ENCODE measurements at regions not wholly inside any gene's neighbourhood (a gene's known extent, or its start where the extent isn't known, plus 50 kb on each side); places are given as distances from the start of the nearest gene placed in this dataset.

GRCh38 chr4:130214268-130214667 lies 1118.3 kb downstream of the C4orf33 start:
- no peak for DNase-seq

- DNase-seq: peak; percentile 64
Measured at GRCh38 chr4:130233377-130234047, 1137.6 kb downstream of the C4orf33 start.

- DNase-seq: no peak
Measured at GRCh38 chr4:130238121-130238520, 1142.2 kb downstream of the C4orf33 start.

- no peak for DNase-seq
Measured at GRCh38 chr4:130249002-130249401, 1153.0 kb downstream of the C4orf33 start.

- no peak for DNase-seq
Measured at GRCh38 chr4:130257271-130257670, 1161.3 kb downstream of the C4orf33 start.

GRCh38 chr4:130266814-130267213 lies 1170.9 kb downstream of the C4orf33 start:
- DNase-seq: no peak

- DNase-seq: no peak
Measured at GRCh38 chr4:130288576-130288975, 1192.6 kb downstream of the C4orf33 start.

GRCh38 chr4:130293692-130294091 lies 1197.7 kb downstream of the C4orf33 start:
- DNase-seq: no peak

GRCh38 chr4:130296448-130296847 lies 1200.5 kb downstream of the C4orf33 start:
- DNase-seq: no peak

- DNase-seq: no peak
Measured at GRCh38 chr4:130306566-130306965, 1210.6 kb downstream of the C4orf33 start.

- DNase-seq: no peak
Measured at GRCh38 chr4:130309221-130309620, 1213.3 kb downstream of the C4orf33 start.

- no peak for DNase-seq
Measured at GRCh38 chr4:130322439-130322838, 1226.5 kb downstream of the C4orf33 start.

GRCh38 chr4:130329036-130329435 lies 1233.1 kb downstream of the C4orf33 start:
- DNase-seq: no peak

- no peak for DNase-seq
Measured at GRCh38 chr4:130333241-130333759, 1237.3 kb downstream of the C4orf33 start.

- no peak for DNase-seq
Measured at GRCh38 chr4:130335417-130336194, 1239.7 kb downstream of the C4orf33 start.

GRCh38 chr4:130336585-130337217 lies 1240.7 kb downstream of the C4orf33 start:
- peak; percentile 18 for DNase-seq

GRCh38 chr4:130338851-130339250 lies 1242.9 kb downstream of the C4orf33 start:
- DNase-seq: no peak

GRCh38 chr4:130349745-130350144 lies 1253.8 kb downstream of the C4orf33 start:
- no peak for DNase-seq

GRCh38 chr4:130356873-130357272 lies 1260.9 kb downstream of the C4orf33 start:
- no peak for DNase-seq

GRCh38 chr4:130359542-130359941 lies 1263.6 kb downstream of the C4orf33 start:
- no peak for DNase-seq

- no peak for DNase-seq
Measured at GRCh38 chr4:130361616-130362015, 1265.7 kb downstream of the C4orf33 start.

GRCh38 chr4:130368668-130369067 lies 1272.7 kb downstream of the C4orf33 start:
- DNase-seq: no peak

GRCh38 chr4:130393231-130393630 lies 1297.3 kb downstream of the C4orf33 start:
- no peak for DNase-seq

- DNase-seq: no peak
Measured at GRCh38 chr4:130393642-130394041, 1297.7 kb downstream of the C4orf33 start.

Measured in RPMI8226 (cell line).